Ishikawa (cell line): ENCODE measurements at regions not wholly inside any gene's neighbourhood (a gene's known extent, or its start where the extent isn't known, plus 50 kb on each side); places are given as distances from the start of the nearest gene placed in this dataset.

Source experiments
- CEBPB ChIP-seq: IDR thresholded peaks from 2 replicates; pipeline ENCODE4 v1.6.1; 2012
- CREB1 ChIP-seq: IDR thresholded peaks from 2 replicates; pipeline ENCODE4 v1.6.1; 2012; ENCODE audit warnings: low read depth
- EP300 ChIP-seq: IDR thresholded peaks from 2 replicates; pipeline ENCODE4 v1.6.1; 2012; ENCODE audit warnings: borderline replicate concordance
- RAD21 ChIP-seq: IDR thresholded peaks from 2 replicates; pipeline ENCODE4 v1.6.1; 2012; ENCODE audit warnings: low read depth
- TAF1 ChIP-seq: IDR thresholded peaks from 2 replicates; pipeline ENCODE4 v1.6.1; 2012; ENCODE audit warnings: low read depth, mild to moderate bottlenecking
- TEAD4 ChIP-seq: IDR thresholded peaks from 2 replicates; pipeline ENCODE4 v1.6.1; 2012
- YY1 ChIP-seq: IDR thresholded peaks from 2 replicates; pipeline ENCODE4 v1.6.1; 2012; ENCODE audit warnings: low read depth
- TF ChIP-seq, protein P1 (sequence below): IDR thresholded peaks from 2 replicates; pipeline ENCODE4 v1.6.1; 2012; ENCODE audit warnings: low read depth, mild to moderate bottlenecking
- TF ChIP-seq, protein P2 (sequence below): IDR thresholded peaks from 2 replicates; pipeline ENCODE4 v1.6.1; 2012

GRCh38 chr2:129747500-129748125, 231.9 kb upstream of the RAB6C start:
- no peak for TF ChIP-seq EP300
- TF ChIP-seq, protein P1, sequence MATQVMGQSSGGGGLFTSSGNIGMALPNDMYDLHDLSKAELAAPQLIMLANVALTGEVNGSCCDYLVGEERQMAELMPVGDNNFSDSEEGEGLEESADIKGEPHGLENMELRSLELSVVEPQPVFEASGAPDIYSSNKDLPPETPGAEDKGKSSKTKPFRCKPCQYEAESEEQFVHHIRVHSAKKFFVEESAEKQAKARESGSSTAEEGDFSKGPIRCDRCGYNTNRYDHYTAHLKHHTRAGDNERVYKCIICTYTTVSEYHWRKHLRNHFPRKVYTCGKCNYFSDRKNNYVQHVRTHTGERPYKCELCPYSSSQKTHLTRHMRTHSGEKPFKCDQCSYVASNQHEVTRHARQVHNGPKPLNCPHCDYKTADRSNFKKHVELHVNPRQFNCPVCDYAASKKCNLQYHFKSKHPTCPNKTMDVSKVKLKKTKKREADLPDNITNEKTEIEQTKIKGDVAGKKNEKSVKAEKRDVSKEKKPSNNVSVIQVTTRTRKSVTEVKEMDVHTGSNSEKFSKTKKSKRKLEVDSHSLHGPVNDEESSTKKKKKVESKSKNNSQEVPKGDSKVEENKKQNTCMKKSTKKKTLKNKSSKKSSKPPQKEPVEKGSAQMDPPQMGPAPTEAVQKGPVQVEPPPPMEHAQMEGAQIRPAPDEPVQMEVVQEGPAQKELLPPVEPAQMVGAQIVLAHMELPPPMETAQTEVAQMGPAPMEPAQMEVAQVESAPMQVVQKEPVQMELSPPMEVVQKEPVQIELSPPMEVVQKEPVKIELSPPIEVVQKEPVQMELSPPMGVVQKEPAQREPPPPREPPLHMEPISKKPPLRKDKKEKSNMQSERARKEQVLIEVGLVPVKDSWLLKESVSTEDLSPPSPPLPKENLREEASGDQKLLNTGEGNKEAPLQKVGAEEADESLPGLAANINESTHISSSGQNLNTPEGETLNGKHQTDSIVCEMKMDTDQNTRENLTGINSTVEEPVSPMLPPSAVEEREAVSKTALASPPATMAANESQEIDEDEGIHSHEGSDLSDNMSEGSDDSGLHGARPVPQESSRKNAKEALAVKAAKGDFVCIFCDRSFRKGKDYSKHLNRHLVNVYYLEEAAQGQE: no peak
- TF ChIP-seq CEBPB: no peak
- TF ChIP-seq CREB1: no peak
- TF ChIP-seq RAD21: no peak
- TF ChIP-seq, protein P2, sequence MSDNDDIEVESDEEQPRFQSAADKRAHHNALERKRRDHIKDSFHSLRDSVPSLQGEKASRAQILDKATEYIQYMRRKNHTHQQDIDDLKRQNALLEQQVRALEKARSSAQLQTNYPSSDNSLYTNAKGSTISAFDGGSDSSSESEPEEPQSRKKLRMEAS: no peak
- no peak for TF ChIP-seq TEAD4
- no peak for TF ChIP-seq YY1
- TF ChIP-seq TAF1: no peak
